IMR-90 (cell line): ENCODE measurements at regions not wholly inside any gene's neighbourhood (a gene's known extent, or its start where the extent isn't known, plus 50 kb on each side); places are given as distances from the start of the nearest gene placed in this dataset.

ENCODE experiments used
- ATAC-seq: fragments of 200-7000 bp; cut with Tn5 transposase; 2 replicates; pipeline ENCODE4 v1.9.1; 2020; ENCODE audit warnings: low read depth, mild to moderate bottlenecking, moderate library complexity
- BruUV-seq: library from RNA; stranded (reverse); fragments of 400-500 nt; replicated peaks from 2 replicates; lab custom pipeline; 2021; lab: Mats Ljungman, UMichigan
- CTCF ChIA-PET: fragments of 300-600 bp; formaldehyde crosslinking; extraction: SDS; loops from one replicate; lab custom pipeline; 2021; ENCODE audit warnings: antibody characterized with exemption; lab: Yijun Ruan, JAX
- POLR2A ChIA-PET: fragments of 300-600 bp; sonication (Branson Sonifier 250); formaldehyde crosslinking; loops from one replicate; lab custom pipeline; 2022; ENCODE audit warnings: antibody characterized with exemption; ENCODE audit not compliant: unreplicated experiment; lab: Charles Lee
- DNase-seq: peaks from one replicate; pipeline ENCODE4 v3.0.0; 2013
- H2AFZ ChIP-seq: replicated peaks from 2 replicates; pipeline ENCODE3; 2013; ENCODE audit warnings: low read length, mild to moderate bottlenecking; ENCODE audit not compliant: poor library complexity
- H2AK5ac ChIP-seq: 2 replicates; pipeline ENCODE4 v1.6.1; 2013; ENCODE audit warnings: low read depth, low read length, inconsistent platforms
- H2AK9ac ChIP-seq: replicated peaks from 2 replicates; pipeline ENCODE3; 2013; ENCODE audit warnings: mild to moderate bottlenecking, low read depth, low read length, moderate library complexity; ENCODE audit not compliant: poor library complexity
- H2BK120ac ChIP-seq: 2 replicates; pipeline ENCODE4 v1.6.1; 2013; ENCODE audit warnings: low read depth, low read length, inconsistent platforms
- H2BK15ac ChIP-seq: 3 replicates; pipeline ENCODE4 v1.6.1; 2013; ENCODE audit warnings: low read depth, low read length, inconsistent platforms
- H2BK20ac ChIP-seq: 2 replicates; pipeline ENCODE4 v1.6.1; 2013; ENCODE audit warnings: low read depth, mild to moderate bottlenecking, inconsistent platforms, low read length, moderate library complexity
- H2BK5ac ChIP-seq: 2 replicates; pipeline ENCODE4 v1.6.1; 2013; ENCODE audit warnings: mild to moderate bottlenecking, low read depth, low read length, inconsistent platforms; ENCODE audit not compliant: poor library complexity, severe bottlenecking
- H3K14ac ChIP-seq: replicated peaks from 2 replicates; pipeline ENCODE4 v1.6.1; 2013; ENCODE audit warnings: low read depth, low read length, inconsistent platforms
- H3K18ac ChIP-seq: 2 replicates; pipeline ENCODE4 v1.6.1; 2013; ENCODE audit warnings: low read depth, low read length, control low read depth
- H3K23ac ChIP-seq: 2 replicates; pipeline ENCODE4 v1.6.1; 2013; ENCODE audit warnings: low read depth, low read length, inconsistent platforms
- H3K27ac ChIP-seq: 2 replicates; pipeline ENCODE4 v1.5.1; 2013; ENCODE audit warnings: mild to moderate bottlenecking, control low read depth, low read length; ENCODE audit not compliant: insufficient read depth
- H3K27me3 ChIP-seq: 2 replicates; pipeline ENCODE4 v1.6.1; 2013; ENCODE audit warnings: low read length; ENCODE audit not compliant: control insufficient read depth, insufficient read depth
- H3K36me3 ChIP-seq: 2 replicates; pipeline ENCODE4 v1.6.1; 2013; ENCODE audit warnings: low read length, mixed read lengths; ENCODE audit not compliant: control insufficient read depth, insufficient read depth
- H3K4ac ChIP-seq: 2 replicates; pipeline ENCODE4 v1.6.1; 2013; ENCODE audit warnings: low read depth, low read length, inconsistent platforms
- H3K4me1 ChIP-seq: 2 replicates; pipeline ENCODE4 v1.6.1; 2013; ENCODE audit warnings: low read length, mixed read lengths; ENCODE audit not compliant: control insufficient read depth, insufficient read depth
- H3K4me2 ChIP-seq: 2 replicates; pipeline ENCODE4 v1.6.1; 2013; ENCODE audit warnings: low read depth, mild to moderate bottlenecking, control low read depth, low read length, moderate library complexity
- H3K4me3 ChIP-seq: 2 replicates; pipeline ENCODE4 v1.5.1; 2013; ENCODE audit warnings: low read depth, mild to moderate bottlenecking, control low read depth, low read length, moderate library complexity; ENCODE audit not compliant: insufficient read depth
- H3K56ac ChIP-seq: 2 replicates; pipeline ENCODE4 v1.6.1; 2013; ENCODE audit warnings: low read length, inconsistent platforms; ENCODE audit not compliant: insufficient read depth; ENCODE audit errors: extremely low read depth
- H3K79me1 ChIP-seq, 2 experiments: 2 replicates each; pipeline ENCODE4 v1.6.1; 2013; ENCODE audit warnings: low read length in 2 of 2, inconsistent platforms in 1 of 2, low read depth in 1 of 2
- H3K9ac ChIP-seq: 2 replicates; pipeline ENCODE4 v1.6.1; 2013; ENCODE audit warnings: low read depth, low read length, control low read depth
- H3K9me1 ChIP-seq: 2 replicates; pipeline ENCODE4 v1.6.1; 2013; ENCODE audit warnings: low read length, inconsistent platforms; ENCODE audit not compliant: insufficient read depth
- H3K9me3 ChIP-seq: 2 replicates; pipeline ENCODE4 v1.6.1; 2013; ENCODE audit warnings: low read length; ENCODE audit not compliant: control insufficient read depth, insufficient read depth
- H4K20me1 ChIP-seq: 2 replicates; pipeline ENCODE4 v1.6.1; 2013; ENCODE audit warnings: low read length, inconsistent platforms; ENCODE audit not compliant: insufficient read depth
- H4K5ac ChIP-seq: 2 replicates; pipeline ENCODE4 v1.6.1; 2013; ENCODE audit warnings: mild to moderate bottlenecking, low read depth, low read length, control low read depth
- H4K8ac ChIP-seq, 2 experiments: 2 replicates each; pipeline ENCODE4 v1.6.1; 2013; ENCODE audit warnings: low read depth in 2 of 2, low read length in 2 of 2, control low read depth in 1 of 2, inconsistent platforms in 1 of 2
- H4K91ac ChIP-seq: 2 replicates; pipeline ENCODE4 v1.6.1; 2013; ENCODE audit warnings: low read depth, low read length, inconsistent platforms; ENCODE audit not compliant: insufficient read depth
- BHLHE40 ChIP-seq: fragments of 150-350 bp; IDR thresholded peaks from 2 replicates; pipeline ENCODE4 v1.6.1; 2016; ENCODE audit warnings: mild to moderate bottlenecking, low read depth, low read length
- CEBPB ChIP-seq: IDR thresholded peaks from 2 replicates; pipeline ENCODE4 v1.6.1; 2012; ENCODE audit warnings: low read depth, low read length, improper control_type of control experiment
- CHD1 ChIP-seq: IDR thresholded peaks from 2 replicates; pipeline ENCODE4 v1.6.1; 2012; ENCODE audit warnings: low read depth, low read length, improper control_type of control experiment
- ELK1 ChIP-seq: fragments of 150-350 bp; IDR thresholded peaks from 2 replicates; pipeline ENCODE4 v1.6.1; 2016; ENCODE audit warnings: low read depth, mild to moderate bottlenecking, low read length, moderate library complexity, borderline replicate concordance
- FOS ChIP-seq: fragments of 150-350 bp; IDR thresholded peaks from 2 replicates; pipeline ENCODE4 v1.6.1; 2016; ENCODE audit warnings: low read depth, low read length
- MAFK ChIP-seq: IDR thresholded peaks from 2 replicates; pipeline ENCODE4 v1.6.1; 2012; ENCODE audit warnings: low read depth, low read length, improper control_type of control experiment
- MAZ ChIP-seq: IDR thresholded peaks from 2 replicates; pipeline ENCODE4 v1.6.1; 2012; ENCODE audit warnings: low read depth, mild to moderate bottlenecking, low read length, improper control_type of control experiment, moderate library complexity, borderline replicate concordance
- MXI1 ChIP-seq: IDR thresholded peaks from 2 replicates; pipeline ENCODE4 v1.6.1; 2012; ENCODE audit warnings: low read depth, mild to moderate bottlenecking, low read length, moderate library complexity, borderline replicate concordance
- NFE2L2 ChIP-seq: fragments of 150-350 bp; IDR thresholded peaks from 2 replicates; pipeline ENCODE4 v1.6.1; 2016; ENCODE audit warnings: low read depth, mild to moderate bottlenecking, low read length
- POLR2A ChIP-seq: IDR thresholded peaks from 2 replicates; pipeline ENCODE4 v1.6.1; 2012; ENCODE audit warnings: mild to moderate bottlenecking, low read depth, low read length
- RAD21 ChIP-seq: IDR thresholded peaks from 2 replicates; pipeline ENCODE4 v1.6.1; 2012; ENCODE audit warnings: low read length, improper control_type of control experiment
- RCOR1 ChIP-seq: IDR thresholded peaks from 2 replicates; pipeline ENCODE4 v1.6.1; 2012; ENCODE audit warnings: mild to moderate bottlenecking, low read length, improper control_type of control experiment; ENCODE audit not compliant: insufficient replicate concordance
- RFX5 ChIP-seq: IDR thresholded peaks from 2 replicates; pipeline ENCODE4 v1.8.0; 2012; ENCODE audit warnings: low read depth, mild to moderate bottlenecking, low read length, moderate library complexity
- SMC3 ChIP-seq: fragments of 150-350 bp; IDR thresholded peaks from 2 replicates; pipeline ENCODE4 v1.6.1; 2016; ENCODE audit warnings: low read depth, mild to moderate bottlenecking, antibody characterized with exemption, low read length, moderate library complexity
- WGBS, 2 experiments: methylation state at CpG; one replicate each; pipeline versions ENCODE4 v1.1.5 to v1.1.7; 2013; ENCODE audit warnings: missing lambda C conversion rate in 2 of 2; ENCODE audit not compliant: insufficient read length in 1 of 2; ENCODE audit errors: extremely low coverage in 2 of 2; 5-methylcytosine and 5-hydroxymethylcytosine counted together
- dilution Hi-C: fragments of 300-500 bp; cut with HindIII; formaldehyde crosslinking; loops from one replicate; pipeline ENCODE4 v1.14.3; 2018; ENCODE audit warnings: low sequenced_read_pairs; ENCODE audit not compliant: unreplicated experiment
- in situ Hi-C: fragments of 300-500 bp; cut with MboI; formaldehyde crosslinking; loops from 3 replicates; pipeline ENCODE4 v1.14.3; 2019; ENCODE audit warnings: low sequenced_read_pairs, inconsistent platforms, mixed read lengths
- intact Hi-C: fragments of 100-400 bp; cut with micrococcal nuclease; formaldehyde crosslinking; loops from 2 replicates; pipeline ENCODE4 v1.10.0; 2022
- TF ChIP-seq, protein P1 (sequence below): conservative IDR thresholded peaks from 2 replicates; pipeline ENCODE4 v1.5.1; 2012; ENCODE audit warnings: mild to moderate bottlenecking, low read depth, low read length, improper control_type of control experiment
- TF ChIP-seq, protein P2 (sequence below): fragments of 150-350 bp; IDR thresholded peaks from 2 replicates; pipeline ENCODE4 v1.6.1; 2017; ENCODE audit warnings: mild to moderate bottlenecking, antibody characterized with exemption, low read length, low read depth

DNA sequence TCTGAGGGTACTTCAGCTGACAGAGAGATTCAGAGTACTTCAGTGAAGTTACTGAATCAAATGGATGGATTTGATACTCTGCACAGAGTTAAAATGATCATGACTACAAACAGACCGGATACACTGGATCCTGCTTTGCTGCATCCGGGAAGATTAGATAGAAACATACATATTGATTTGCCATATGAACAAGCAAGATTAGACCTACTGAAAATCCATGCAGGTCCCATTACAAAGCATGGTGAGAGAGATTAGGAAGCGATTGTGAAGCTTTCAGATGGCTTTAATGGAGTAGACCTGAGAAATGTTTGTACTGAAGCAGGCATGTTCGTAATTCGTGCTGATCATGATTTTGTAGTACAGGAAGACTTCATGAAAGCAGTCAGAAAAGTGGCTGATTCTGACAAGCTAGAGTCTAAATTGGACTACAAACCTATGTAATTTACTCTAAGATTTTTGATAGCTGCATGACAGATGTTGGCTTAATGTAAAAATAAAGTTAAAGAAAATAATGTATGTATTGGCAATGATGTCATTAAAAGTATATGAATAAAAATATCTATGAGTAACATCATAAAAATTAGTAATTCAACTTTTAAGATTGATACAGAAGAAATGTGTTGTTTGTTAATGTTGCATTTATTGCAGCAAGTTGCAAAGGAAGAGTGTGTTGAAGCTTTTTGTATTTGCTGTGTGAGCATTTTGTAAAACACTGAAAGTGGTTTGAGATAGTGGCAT lies 136.1 kb upstream of the RAP1B start:
- intact Hi-C loops (no loop called here), in situ Hi-C loops (no loop called here), dilution Hi-C loops (no loop called here)
- no peak overlapping the region for H2BK5ac ChIP-seq
- no CpG with 5 or more reads among the region's 5 CpGs for WGBS, 2 experiments
- no peak overlapping the region for H3K18ac ChIP-seq
- ChIA-PET CTCF (interaction anchor here (0.6 to 1.2 kb wide), 2 partner anchors 9 to 191 kb away, joined by 3 to 4 read pairs; no protein-coding TSS in a partner anchor), POLR2A (no interaction called here)
- no peak overlapping the region for H4K5ac ChIP-seq
- H2AK5ac ChIP-seq, result no peak overlapping the region
- BruUV-seq, result no TSS peak
- no peak overlapping the region for H2BK20ac ChIP-seq
- H4K91ac ChIP-seq, result no peak overlapping the region
- no peaks in the 10 kb centered on the region for H3K9me3 ChIP-seq
- ATAC-seq (no peak), DNase-seq (no peak)
- H3K27ac ChIP-seq, result no peak overlapping the region
- no peaks in the 10 kb centered on the region for H3K79me1 ChIP-seq
- no peak overlapping the region for H3K23ac ChIP-seq
- no peak overlapping the region for H4K8ac ChIP-seq
- H3K4me1 ChIP-seq, result peaks cover 2% of the 10 kb centered on the region; the same call in 1 of the 2 replicates
- H2AFZ ChIP-seq, result no peak overlapping the region
- no peak overlapping the region for H2BK15ac ChIP-seq
- no peak overlapping the region for H3K56ac ChIP-seq
- no peaks in the 10 kb centered on the region for H3K36me3 ChIP-seq
- no peak overlapping the region for H3K4me3 ChIP-seq
- TF ChIP-seq MAFK (no peak), POLR2A (no peak), RCOR1 (no peak), CHD1 (no peak), FOS (no peak), SMC3 (no peak), CEBPB (no peak), ELK1 (no peak), NFE2L2 (no peak), RFX5 (no peak), RAD21 (no peak), MXI1 (no peak), BHLHE40 (no peak), MAZ (no peak)
- TF ChIP-seq, protein P1, sequence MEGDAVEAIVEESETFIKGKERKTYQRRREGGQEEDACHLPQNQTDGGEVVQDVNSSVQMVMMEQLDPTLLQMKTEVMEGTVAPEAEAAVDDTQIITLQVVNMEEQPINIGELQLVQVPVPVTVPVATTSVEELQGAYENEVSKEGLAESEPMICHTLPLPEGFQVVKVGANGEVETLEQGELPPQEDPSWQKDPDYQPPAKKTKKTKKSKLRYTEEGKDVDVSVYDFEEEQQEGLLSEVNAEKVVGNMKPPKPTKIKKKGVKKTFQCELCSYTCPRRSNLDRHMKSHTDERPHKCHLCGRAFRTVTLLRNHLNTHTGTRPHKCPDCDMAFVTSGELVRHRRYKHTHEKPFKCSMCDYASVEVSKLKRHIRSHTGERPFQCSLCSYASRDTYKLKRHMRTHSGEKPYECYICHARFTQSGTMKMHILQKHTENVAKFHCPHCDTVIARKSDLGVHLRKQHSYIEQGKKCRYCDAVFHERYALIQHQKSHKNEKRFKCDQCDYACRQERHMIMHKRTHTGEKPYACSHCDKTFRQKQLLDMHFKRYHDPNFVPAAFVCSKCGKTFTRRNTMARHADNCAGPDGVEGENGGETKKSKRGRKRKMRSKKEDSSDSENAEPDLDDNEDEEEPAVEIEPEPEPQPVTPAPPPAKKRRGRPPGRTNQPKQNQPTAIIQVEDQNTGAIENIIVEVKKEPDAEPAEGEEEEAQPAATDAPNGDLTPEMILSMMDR, result no peak
- TF ChIP-seq, protein P2, sequence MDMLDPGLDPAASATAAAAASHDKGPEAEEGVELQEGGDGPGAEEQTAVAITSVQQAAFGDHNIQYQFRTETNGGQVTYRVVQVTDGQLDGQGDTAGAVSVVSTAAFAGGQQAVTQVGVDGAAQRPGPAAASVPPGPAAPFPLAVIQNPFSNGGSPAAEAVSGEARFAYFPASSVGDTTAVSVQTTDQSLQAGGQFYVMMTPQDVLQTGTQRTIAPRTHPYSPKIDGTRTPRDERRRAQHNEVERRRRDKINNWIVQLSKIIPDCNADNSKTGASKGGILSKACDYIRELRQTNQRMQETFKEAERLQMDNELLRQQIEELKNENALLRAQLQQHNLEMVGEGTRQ, result no peak
- H2AK9ac ChIP-seq, result no peak overlapping the region
- H4K20me1 ChIP-seq, result no peaks in the 10 kb centered on the region
- no peak overlapping the region for H3K4ac ChIP-seq
- H2BK120ac ChIP-seq, result no peak overlapping the region
- no peak overlapping the region for H3K4me2 ChIP-seq
- no peak overlapping the region for H3K14ac ChIP-seq
- H3K9me1 ChIP-seq, result no peaks in the 10 kb centered on the region
- H3K27me3 ChIP-seq, result no peaks in the 10 kb centered on the region
- no peak overlapping the region for H3K9ac ChIP-seq
